ENCODE measurements at regions not wholly inside any gene's neighbourhood (a gene's known extent, or its start where the extent isn't known, plus 50 kb on each side); places are given as distances from the start of the nearest gene placed in this dataset.
"Not testable (repeated sequence)": the region's sequence is repeated elsewhere in the genome, so short reads cannot be mapped to it uniquely, and the experiment has no call there.

GRCh38 chr7:69389216-69389615 lies 209.1 kb upstream of the AUTS2 start:
- 44% methylated on average over 4 of the region's 4 CpGs for WGBS

GRCh38 chr7:69393912-69394311 lies 204.4 kb upstream of the AUTS2 start:
- H3K9me3 ChIP-seq (ENCODE audit: control insufficient read depth in 4 of 4, low read length in 3 of 4); DNase-seq (ENCODE audit: low spot score); H3K27ac ChIP-seq (ENCODE audit: low read depth in 1 of 2, low read length in 2 of 2); H3K4me3 ChIP-seq (ENCODE audit: low read depth in 1 of 3, low read length in 3 of 3); H3K9ac ChIP-seq (ENCODE audit: low read depth in 1 of 2, low read length in 2 of 2); H3K27me3 ChIP-seq (ENCODE audit: control insufficient read depth in 4 of 4, insufficient read depth in 4 of 4, low read length in 3 of 4); H3K36me3 ChIP-seq (ENCODE audit: control insufficient read depth in 4 of 4, insufficient read depth in 3 of 4, low read depth in 1 of 4, low read length in 3 of 4); H3K4me1 ChIP-seq (ENCODE audit: control insufficient read depth in 4 of 4, insufficient read depth in 4 of 4, low read length in 3 of 4): not testable (repeated sequence)
- WGBS: 95% methylated on average over 30 of the region's 30 CpGs

More at GRCh38 chr7:69389216-69389615, 209.1 kb upstream of the AUTS2 start:
- Histone ChIP-seq H3K4me3 (ENCODE audit: low read depth in 1 of 3, low read length in 3 of 3) (no peak overlapping the region), H3K9me3 (ENCODE audit: control insufficient read depth in 4 of 4, low read length in 3 of 4) (no peaks in the 10 kb centered on the region), H3K4me1 (ENCODE audit: control insufficient read depth in 4 of 4, insufficient read depth in 4 of 4, low read length in 3 of 4) (no peaks in the 10 kb centered on the region), H3K9ac (ENCODE audit: low read depth in 1 of 2, low read length in 2 of 2) (no peak overlapping the region), H3K36me3 (ENCODE audit: control insufficient read depth in 4 of 4, insufficient read depth in 3 of 4, low read depth in 1 of 4, low read length in 3 of 4) (no peaks in the 10 kb centered on the region), H3K27me3 (ENCODE audit: control insufficient read depth in 4 of 4, insufficient read depth in 4 of 4, low read length in 3 of 4) (no peaks in the 10 kb centered on the region), H3K27ac (ENCODE audit: low read depth in 1 of 2, low read length in 2 of 2) (no peak overlapping the region)
- TF ChIP-seq EGR1 (IDR thresholded peaks at IDR 0.05; ENCODE audit: low read depth in 2 of 2) (no peak), RAD21 (IDR thresholded peaks at IDR 0.05) (peak in 1 of 2 donors; percentile 14), SP1 (IDR thresholded peaks at IDR 0.05) (peak; percentile 8), HNF4A (conservative IDR thresholded peaks at IDR 0.05) (peak; percentile 49 to 54)
- no peak for DNase-seq (ENCODE audit: low spot score)

GRCh38 chr7:69395061-69395714 lies 203.1 kb upstream of the AUTS2 start:
- Histone ChIP-seq H3K27ac (ENCODE audit: low read depth in 1 of 2, low read length in 2 of 2) (no peak overlapping the region), H3K27me3 (ENCODE audit: control insufficient read depth in 4 of 4, insufficient read depth in 4 of 4, low read length in 3 of 4) (no peaks in the 10 kb centered on the region), H3K9ac (ENCODE audit: low read depth in 1 of 2, low read length in 2 of 2) (no peak overlapping the region), H3K36me3 (ENCODE audit: control insufficient read depth in 4 of 4, insufficient read depth in 3 of 4, low read depth in 1 of 4, low read length in 3 of 4) (no peaks in the 10 kb centered on the region), H3K4me1 (ENCODE audit: control insufficient read depth in 4 of 4, insufficient read depth in 4 of 4, low read length in 3 of 4) (no peaks in the 10 kb centered on the region), H3K4me3 (ENCODE audit: low read depth in 1 of 3, low read length in 3 of 3) (no peak overlapping the region), H3K9me3 (ENCODE audit: control insufficient read depth in 4 of 4, low read length in 3 of 4) (no peaks in the 10 kb centered on the region)
- WGBS: 88% methylated on average over 8 of the region's 8 CpGs
- DNase-seq (ENCODE audit: low spot score): no peak
- no peak for TF ChIP-seq RXRA (IDR thresholded peaks at IDR 0.05)
- TF ChIP-seq RAD21 (IDR thresholded peaks at IDR 0.05): no peak
- TF ChIP-seq TAF1 (conservative IDR thresholded peaks at IDR 0.05): no peak
- TF ChIP-seq REST (IDR thresholded peaks at IDR 0.05): no peak
- TF ChIP-seq NR2F2 (IDR thresholded peaks at IDR 0.05): no peak
- TF ChIP-seq YY1 (IDR thresholded peaks at IDR 0.05): no peak
- TF ChIP-seq JUND (IDR thresholded peaks at IDR 0.05): no peak
- no peak for TF ChIP-seq EGR1 (IDR thresholded peaks at IDR 0.05; ENCODE audit: low read depth in 2 of 2)
- no peak for TF ChIP-seq CTCF (IDR thresholded peaks at IDR 0.05; ENCODE audit: low read depth, low read length, missing input control)
